ENCODE measurements at regions not wholly inside any gene's neighbourhood (a gene's known extent, or its start where the extent isn't known, plus 50 kb on each side); places are given as distances from the start of the nearest gene placed in this dataset.

- DNase-seq (ENCODE audit: low spot score, unreplicated experiment), result no peak
- Mint-ChIP-seq H3K27ac (no peak overlapping the region), H3K9me3 (ENCODE audit: low read depth) (peaks cover 8% of the 10 kb centered on the region), H3K27me3 (no peaks in the 10 kb centered on the region), H3K36me3 (ENCODE audit: insufficient read depth) (no peaks in the 10 kb centered on the region), H3K4me3 (ENCODE audit: low read depth) (no peak overlapping the region), H3K4me1 (ENCODE audit: low read depth) (no peaks in the 10 kb centered on the region)
- TF ChIP-seq CTCF (IDR thresholded peaks at IDR 0.05; ENCODE audit: unreplicated experiment), result no peak
Observed at GRCh38 chr3:115251509-115251908, 104.4 kb upstream of the ZBTB20 start.

GRCh38 chr3:115252679-115253078 is 105.6 kb upstream of the ZBTB20 start:
- TF ChIP-seq CTCF (IDR thresholded peaks at IDR 0.05; ENCODE audit: unreplicated experiment), result no peak
- no peak overlapping the region for H3K4me3 Mint-ChIP-seq (ENCODE audit: low read depth)

GRCh38 chr3:115254492-115255196 is 107.6 kb upstream of the ZBTB20 start:
- no peak for TF ChIP-seq CTCF (IDR thresholded peaks at IDR 0.05; ENCODE audit: unreplicated experiment)
- no peak for DNase-seq (ENCODE audit: low spot score, unreplicated experiment)
- H3K9me3 Mint-ChIP-seq (ENCODE audit: low read depth), result peaks cover 8% of the 10 kb centered on the region
- no peaks in the 10 kb centered on the region for H3K36me3 Mint-ChIP-seq (ENCODE audit: insufficient read depth)
- no peak overlapping the region for H3K27ac Mint-ChIP-seq
- H3K4me3 Mint-ChIP-seq (ENCODE audit: low read depth), result no peak overlapping the region
- no peaks in the 10 kb centered on the region for H3K4me1 Mint-ChIP-seq (ENCODE audit: low read depth)
- no peaks in the 10 kb centered on the region for H3K27me3 Mint-ChIP-seq

More at GRCh38 chr3:115252679-115253078, 105.6 kb upstream of the ZBTB20 start:
- no peaks in the 10 kb centered on the region for H3K36me3 Mint-ChIP-seq (ENCODE audit: insufficient read depth)
- no peak for DNase-seq (ENCODE audit: low spot score, unreplicated experiment)
- H3K27ac Mint-ChIP-seq, result no peak overlapping the region
- H3K27me3 Mint-ChIP-seq, result no peaks in the 10 kb centered on the region
- H3K9me3 Mint-ChIP-seq (ENCODE audit: low read depth), result peaks cover 8% of the 10 kb centered on the region
- H3K4me1 Mint-ChIP-seq (ENCODE audit: low read depth), result no peaks in the 10 kb centered on the region

DNA sequence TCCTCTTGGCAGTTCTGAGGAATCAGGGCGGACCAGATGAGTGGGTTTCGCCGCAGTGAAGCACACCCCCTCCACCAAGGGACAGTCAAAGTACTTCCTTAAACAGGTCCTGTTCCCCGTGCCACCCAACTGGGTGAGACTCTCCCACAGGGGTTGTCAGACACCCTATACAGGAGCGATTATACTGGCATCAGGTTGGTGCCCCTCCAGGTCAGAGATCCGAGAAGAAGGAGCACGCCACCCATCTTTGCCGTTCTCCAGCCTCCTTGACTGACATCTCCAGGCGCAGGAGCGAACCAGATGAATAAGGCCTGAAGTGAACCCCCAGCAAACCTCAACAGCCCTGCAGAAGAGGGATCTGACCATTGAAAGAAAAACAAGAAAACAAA is 108.1 kb upstream of the ZBTB20 start:
- Mint-ChIP-seq H3K4me3 (ENCODE audit: low read depth) (no peak overlapping the region), H3K27me3 (no peaks in the 10 kb centered on the region)

GRCh38 chr3:115270849-115271248 is 123.8 kb upstream of the ZBTB20 start:
- Mint-ChIP-seq H3K4me3 (ENCODE audit: low read depth) (no peak overlapping the region), H3K27ac (no peak overlapping the region), H3K27me3 (no peaks in the 10 kb centered on the region), H3K9me3 (ENCODE audit: low read depth) (no peaks in the 10 kb centered on the region), H3K4me1 (ENCODE audit: low read depth) (no peaks in the 10 kb centered on the region), H3K36me3 (ENCODE audit: insufficient read depth) (no peaks in the 10 kb centered on the region)
- DNase-seq (ENCODE audit: low spot score, unreplicated experiment), result no peak
- no peak for TF ChIP-seq CTCF (IDR thresholded peaks at IDR 0.05; ENCODE audit: unreplicated experiment)

More for the DNA sequence above, 108.1 kb upstream of the ZBTB20 start:
- DNase-seq (ENCODE audit: low spot score, unreplicated experiment), result no peak
- Mint-ChIP-seq H3K36me3 (ENCODE audit: insufficient read depth) (no peaks in the 10 kb centered on the region), H3K4me1 (ENCODE audit: low read depth) (no peaks in the 10 kb centered on the region), H3K27ac (no peak overlapping the region), H3K9me3 (ENCODE audit: low read depth) (peaks cover 8% of the 10 kb centered on the region)
- no peak for TF ChIP-seq CTCF (IDR thresholded peaks at IDR 0.05; ENCODE audit: unreplicated experiment)
